ENCODE measurements at regions not wholly inside any gene's neighbourhood (a gene's known extent, or its start where the extent isn't known, plus 50 kb on each side); places are given as distances from the start of the nearest gene placed in this dataset.
"Not testable (repeated sequence)": the region's sequence is repeated elsewhere in the genome, so short reads cannot be mapped to it uniquely, and the experiment has no call there.

DNA sequence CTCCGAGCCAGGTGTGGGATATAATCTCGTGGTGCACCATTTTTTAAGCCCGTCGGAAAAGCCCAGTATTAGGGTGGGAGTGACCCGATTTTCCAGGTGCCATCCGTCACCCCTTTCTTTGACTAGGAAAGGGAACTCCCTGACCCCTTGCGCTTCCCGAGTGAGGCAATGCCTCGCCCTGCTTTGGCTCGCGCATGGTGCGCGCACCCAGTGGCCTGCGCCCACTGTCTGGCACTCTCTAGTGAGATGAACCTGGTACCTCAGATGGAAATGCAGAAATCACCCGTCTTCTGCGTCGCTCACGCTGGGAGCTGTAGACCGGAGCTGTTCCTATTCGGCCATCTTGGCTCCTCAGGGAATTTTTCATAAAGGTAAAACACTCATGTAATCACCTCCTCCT is 63.9 kb downstream of the RWDD3 start:
- not testable (repeated sequence) for DNase-seq (ENCODE audit: low spot score)

DNA sequence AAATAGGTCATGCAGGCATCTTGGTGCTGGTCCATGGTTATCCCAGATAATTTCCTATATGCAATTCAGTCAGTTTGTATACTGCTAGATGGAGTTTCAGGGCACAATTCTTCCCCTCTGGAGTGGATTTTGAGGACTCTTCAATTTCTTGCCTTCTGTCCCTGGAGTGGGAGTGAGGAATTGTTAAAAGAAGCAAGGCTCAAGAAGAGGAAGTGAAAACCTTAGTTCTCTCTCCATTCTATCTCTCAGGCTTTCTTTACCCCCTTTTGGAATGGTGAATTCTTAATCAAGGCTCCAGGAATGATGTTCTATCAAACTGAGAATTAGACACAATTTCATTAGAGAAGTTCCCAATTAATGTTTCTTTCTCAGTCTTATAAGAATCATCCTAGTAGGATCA is 67.1 kb downstream of the RWDD3 start:
- no peak for DNase-seq (ENCODE audit: low spot score)

GRCh38 chr1:95301614-95302013 is 67.6 kb downstream of the RWDD3 start:
- DNase-seq (ENCODE audit: low spot score), result no peak

- DNase-seq (ENCODE audit: low spot score), result no peak
These were observed 70.8 kb downstream of the RWDD3 start for GRCh38 chr1:95304803-95305202.

DNA sequence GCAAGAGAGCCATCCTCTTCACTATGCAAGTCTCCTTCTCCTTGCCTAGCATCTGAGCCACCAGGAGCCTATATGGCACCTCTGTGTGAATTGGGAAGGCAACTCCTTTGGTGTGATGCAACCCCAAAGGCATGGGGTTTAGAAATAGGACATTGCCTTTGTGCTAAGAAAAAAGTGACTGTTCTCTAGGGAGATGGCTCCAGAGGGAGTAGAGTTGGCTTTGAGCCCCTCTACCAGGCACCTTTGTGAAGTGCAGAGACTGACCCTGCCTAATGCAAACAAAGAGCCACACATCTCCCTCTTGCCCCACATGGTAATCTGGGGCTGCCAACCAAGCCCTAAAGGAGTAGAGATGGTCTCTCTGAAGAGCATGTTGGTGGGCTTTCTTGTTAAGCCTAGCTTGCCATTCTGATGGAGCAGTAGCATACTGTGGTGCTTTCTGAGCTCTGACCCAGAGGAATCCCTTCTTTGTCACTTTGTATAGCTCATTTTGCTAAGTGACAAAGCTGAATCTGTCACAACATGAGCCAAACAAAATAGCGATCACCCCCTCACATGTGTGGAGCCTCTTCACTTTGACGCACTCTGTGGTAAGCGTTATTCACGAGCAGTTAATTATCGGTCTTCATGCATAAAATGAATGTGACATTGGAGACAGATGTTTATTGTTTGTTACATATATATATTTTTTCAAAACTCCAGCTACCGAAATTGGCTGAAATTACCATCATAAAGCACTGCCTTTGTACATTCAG is 74.4 kb downstream of the RWDD3 start:
- no peak for DNase-seq (ENCODE audit: low spot score)

DNA sequence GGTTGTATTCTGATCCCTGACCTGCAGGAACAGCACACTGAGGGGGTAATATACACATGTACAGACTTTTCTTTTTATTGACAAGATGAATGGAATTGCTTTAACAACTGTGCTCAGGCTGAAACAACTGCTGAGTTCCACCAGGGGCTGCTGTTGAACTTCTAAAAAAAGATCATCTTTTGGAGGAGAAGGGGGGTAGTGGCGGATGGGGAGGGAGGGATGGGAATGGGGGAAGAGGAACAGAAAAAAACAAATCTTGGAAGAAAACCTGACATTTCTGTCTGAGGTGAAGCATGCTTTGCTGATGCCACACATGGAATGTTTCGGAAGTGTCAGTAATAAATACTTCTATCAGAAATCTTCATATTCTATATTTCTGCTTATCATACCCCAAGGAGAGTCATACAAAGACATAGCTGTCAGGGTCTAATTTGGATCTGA is 75.0 kb downstream of the RWDD3 start:
- peak; percentile 52 for DNase-seq (ENCODE audit: low spot score)

DNA sequence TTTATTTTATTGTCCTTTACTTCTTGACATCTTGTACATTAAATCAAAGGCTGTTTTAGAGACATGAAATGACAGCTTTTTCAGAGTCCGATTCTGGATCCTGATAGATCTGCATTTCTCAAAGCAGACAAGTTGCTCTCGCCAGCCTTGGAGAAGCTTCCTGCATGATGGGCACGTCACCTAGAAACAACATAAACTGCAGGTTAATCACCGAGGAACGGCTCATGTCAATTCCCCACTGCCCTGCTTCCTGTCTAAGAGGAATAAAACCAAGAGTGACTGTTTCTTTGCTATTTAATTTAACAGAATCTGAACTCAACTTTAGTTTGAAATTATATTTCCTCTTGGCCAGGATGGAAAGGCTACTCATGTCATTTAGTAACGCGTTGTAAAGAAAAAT is 77.0 kb downstream of the RWDD3 start:
- no peak for DNase-seq (ENCODE audit: low spot score)

GRCh38 chr1:95311762-95312161 is 77.8 kb downstream of the RWDD3 start:
- no peak for DNase-seq (ENCODE audit: low spot score)

DNA sequence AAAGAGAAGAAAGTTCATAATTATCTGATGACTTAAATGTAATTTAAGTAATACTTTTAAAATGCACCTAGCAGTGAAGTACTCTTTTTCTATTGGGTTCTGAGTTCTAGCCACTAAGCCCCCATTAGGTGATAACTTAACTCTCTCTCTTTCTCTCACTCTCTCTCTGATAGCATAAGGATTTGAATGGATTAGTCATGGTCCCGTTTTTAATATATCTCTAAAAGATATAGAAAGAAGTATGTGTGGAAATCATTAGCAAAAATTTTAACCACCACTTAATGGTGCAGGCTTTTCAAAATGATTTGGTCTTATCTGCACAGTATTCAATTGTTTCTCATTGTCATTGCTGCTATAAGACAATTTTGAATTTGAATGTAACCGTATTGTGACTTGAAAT is 78.2 kb downstream of the RWDD3 start:
- no peak for DNase-seq (ENCODE audit: low spot score)

DNA sequence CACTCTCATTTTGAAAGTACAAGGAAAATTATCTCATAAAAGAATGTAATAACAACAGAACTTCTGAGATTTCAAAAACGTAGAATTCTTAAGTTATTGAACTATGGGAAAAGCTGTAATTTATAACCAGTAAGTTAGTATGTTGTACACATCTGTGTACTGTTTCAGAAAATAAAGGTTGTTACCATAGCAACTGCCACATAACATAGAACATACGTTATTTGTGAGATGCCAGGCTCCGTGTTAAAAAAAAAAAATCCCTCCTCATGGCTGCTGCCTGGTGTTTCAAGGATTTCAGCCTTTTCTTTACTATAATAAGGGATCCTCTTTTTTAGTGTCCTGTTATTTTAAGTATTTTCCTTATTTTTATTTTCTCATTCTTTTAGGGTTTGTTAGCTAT is 79.5 kb downstream of the RWDD3 start:
- DNase-seq (ENCODE audit: low spot score), result no peak

GRCh38 chr1:95321531-95321930 is 87.5 kb downstream of the RWDD3 start:
- no peak for DNase-seq (ENCODE audit: low spot score)

- no peak for DNase-seq (ENCODE audit: low spot score)
These were observed 89.1 kb downstream of the RWDD3 start for GRCh38 chr1:95323123-95323522.

DNA sequence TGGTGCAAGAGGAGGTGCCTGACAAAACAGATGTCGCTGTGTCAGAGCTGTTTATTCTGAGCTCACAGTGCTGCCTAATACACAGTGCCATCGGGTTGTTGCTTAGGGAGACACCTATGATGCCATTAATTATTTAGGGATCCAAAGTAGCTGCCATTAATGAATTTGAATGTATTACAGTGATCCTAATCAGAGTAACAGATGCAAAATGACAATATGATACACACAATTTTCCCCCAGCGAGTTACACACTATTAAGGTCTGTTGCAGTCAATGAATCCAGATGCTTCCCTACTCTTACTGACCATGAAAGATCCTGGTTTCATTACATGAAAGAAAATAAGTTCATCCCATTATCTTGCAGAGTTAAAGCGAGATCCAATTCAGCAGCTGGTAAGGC is 91.3 kb downstream of the RWDD3 start:
- no peak for DNase-seq (ENCODE audit: low spot score)

DNA sequence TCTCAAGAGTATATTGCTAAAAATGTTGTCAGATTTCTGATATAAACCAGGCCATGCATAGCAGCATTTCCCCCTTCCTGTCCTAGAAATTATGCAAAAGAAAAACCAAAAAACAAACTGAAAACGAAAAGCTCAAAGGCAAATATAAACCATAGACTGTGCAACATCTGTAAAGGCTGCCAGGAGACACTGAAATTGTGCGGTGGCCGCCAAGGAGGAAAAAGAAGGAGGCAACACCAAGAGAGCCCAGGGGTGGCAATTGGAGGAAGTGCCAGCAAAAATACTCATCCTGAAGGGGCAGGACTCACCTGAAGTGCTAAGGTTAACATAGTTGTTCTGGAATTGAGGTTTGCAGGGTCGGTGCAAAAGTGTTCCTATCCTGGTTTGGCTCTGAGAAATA is 92.0 kb downstream of the RWDD3 start:
- no peak for DNase-seq (ENCODE audit: low spot score)

- no peak for DNase-seq (ENCODE audit: low spot score)
These were observed 98.7 kb downstream of the RWDD3 start for GRCh38 chr1:95332754-95333153.

DNA sequence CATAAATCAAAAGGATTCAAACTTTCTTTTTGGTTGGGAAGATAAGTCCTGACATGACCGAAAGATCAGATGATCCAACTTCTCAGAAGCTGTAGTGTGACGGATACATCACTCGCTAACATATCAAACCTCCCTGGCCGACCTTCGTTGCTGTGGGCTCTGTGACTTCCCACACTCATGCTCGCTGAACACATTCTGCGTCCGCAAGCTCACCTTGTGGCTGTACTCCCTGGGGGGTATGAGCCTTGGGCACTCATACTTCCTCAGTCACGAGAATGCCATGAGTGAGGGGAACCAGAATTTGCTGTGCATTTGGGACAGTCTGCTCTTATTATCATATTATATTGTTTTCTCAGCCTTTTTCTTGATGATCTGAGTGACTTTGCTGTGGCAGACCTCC is 105.4 kb downstream of the RWDD3 start:
- no peak for DNase-seq (ENCODE audit: low spot score)

DNA sequence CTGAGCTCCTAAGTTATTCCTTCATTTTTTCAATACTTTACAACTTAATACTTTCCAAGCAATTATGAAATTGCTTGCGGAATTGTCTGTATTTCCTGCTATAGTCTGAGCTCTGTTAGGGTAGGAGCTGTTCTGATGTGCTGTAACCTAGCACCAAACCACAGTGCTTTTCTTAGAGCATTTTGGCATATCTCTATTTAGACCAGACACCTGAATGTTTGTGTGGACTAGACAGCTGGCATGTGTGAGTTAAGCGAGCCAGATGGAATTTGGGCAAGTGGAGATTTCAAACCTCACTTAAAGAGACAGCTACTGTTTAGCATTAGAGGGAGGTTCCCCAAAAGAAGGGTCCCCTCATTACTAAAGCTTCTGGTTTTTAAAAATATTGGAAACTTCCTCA is 106.1 kb downstream of the RWDD3 start:
- no peak for DNase-seq (ENCODE audit: low spot score)

DNA sequence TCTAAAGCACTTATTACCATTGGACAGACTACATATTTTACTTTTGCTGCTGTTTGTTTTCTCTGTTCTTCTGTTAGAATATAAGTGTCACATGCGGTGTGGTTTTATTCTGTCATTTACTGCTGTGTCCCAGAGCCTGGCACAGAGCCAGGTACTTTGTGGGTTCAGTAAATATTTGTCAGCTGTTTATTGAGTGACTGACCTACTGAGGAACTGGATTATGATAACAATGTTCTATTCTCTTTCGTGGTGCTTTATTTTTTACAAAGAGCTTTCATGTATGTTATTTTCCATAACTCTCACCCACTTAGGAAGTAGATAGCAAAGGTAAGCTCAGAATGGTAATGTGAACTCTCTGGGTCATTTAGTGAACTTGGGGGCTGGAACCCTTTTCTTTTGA is 118.8 kb downstream of the RWDD3 start:
- DNase-seq (ENCODE audit: low spot score), result no peak

DNA sequence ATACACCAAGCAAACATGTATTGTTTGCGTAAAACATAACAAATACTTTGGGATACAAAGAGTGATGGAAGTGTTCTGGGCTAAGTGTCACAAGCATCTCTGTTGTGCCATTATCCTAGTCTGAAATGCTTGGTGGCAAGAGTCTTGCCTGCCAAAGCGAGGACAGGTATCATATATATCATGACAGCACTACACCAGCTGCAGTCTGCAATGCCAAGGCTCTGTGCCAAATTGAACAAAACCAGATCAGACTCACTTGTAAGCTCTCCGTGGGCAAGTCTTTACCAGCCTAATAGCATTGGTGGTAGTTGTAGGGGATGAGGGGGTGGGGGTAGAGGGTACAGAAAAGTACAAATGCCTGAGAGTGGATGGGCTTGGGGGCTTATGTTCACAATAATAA is 119.2 kb downstream of the RWDD3 start:
- no peak for DNase-seq (ENCODE audit: low spot score)

DNA sequence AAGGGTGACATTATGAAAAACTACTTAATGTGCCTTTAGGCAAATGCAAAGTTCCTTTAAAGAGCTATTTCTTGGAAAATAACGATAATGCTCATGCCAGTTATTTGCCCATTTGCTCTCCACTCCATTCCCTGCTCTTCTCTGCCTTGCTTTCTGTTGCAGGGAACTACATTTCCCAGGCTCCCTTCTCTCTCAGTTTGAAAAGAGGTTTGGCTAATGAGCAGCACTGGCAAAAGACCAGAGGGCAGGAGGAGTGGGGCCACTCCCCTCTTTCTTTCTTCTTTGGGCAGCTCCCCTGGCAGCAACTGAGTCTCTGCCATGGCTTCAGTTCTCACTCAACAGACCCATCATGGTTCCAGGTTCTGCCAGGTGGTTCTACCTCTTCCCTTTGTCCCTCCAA is 130.5 kb downstream of the RWDD3 start:
- DNase-seq (ENCODE audit: low spot score), result no peak

DNA sequence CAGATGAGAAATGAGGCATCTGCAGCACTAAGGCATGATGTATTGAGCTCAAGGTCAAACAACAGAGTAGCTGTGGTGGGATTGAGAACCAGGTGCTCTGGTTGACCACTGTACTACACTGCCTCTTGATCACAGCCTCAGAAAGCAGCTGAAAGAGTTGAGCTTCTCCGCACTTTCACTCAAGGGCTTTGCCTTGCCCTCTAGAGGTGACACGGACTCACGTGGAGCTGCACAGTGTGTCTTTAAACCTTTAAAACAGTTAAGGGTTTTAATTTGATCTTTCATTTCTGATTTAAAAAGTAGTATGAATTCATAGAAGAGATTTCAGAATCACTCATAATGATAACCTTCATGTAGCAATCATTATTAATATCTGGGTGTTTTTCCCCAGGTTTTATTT is 132.5 kb downstream of the RWDD3 start:
- DNase-seq (ENCODE audit: low spot score), result no peak

DNA sequence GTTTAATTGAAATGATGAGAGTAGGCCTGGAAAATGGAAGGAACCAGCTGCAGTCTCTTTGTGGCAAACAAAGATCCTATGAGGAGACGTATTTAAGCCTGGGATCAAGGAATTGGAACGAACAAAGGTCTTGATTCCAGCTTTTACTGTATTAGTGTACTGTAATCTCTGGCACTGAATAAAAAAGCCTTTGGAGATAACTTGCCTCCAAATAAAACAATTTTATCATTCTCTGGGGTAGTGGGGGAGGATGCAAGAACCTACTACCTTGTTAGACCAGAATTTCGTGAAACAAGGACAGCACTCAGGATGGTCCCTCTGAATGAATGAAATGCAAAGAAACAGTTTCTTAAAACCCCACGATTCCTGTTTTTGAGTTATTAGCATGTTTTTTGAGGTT is 134.2 kb downstream of the RWDD3 start:
- no peak for DNase-seq (ENCODE audit: low spot score)

- DNase-seq (ENCODE audit: low spot score), result no peak
These were observed 136.1 kb downstream of the RWDD3 start for GRCh38 chr1:95369985-95370690.

All from D341Med (cell line).